ENCODE measurements at regions not wholly inside any gene's neighbourhood (a gene's known extent, or its start where the extent isn't known, plus 50 kb on each side); places are given as distances from the start of the nearest gene placed in this dataset.
A peak's percentile ranks its signal among the peaks of the same experiment; 100 is the strongest.

- DNase-seq, result no peak
Observed at GRCh38 chr1:225707824-225708223, 54.9 kb upstream of the ENAH start.

GRCh38 chr1:225709101-225709500 lies 56.2 kb upstream of the ENAH start:
- DNase-seq, result peak; percentile 86

GRCh38 chr1:225710804-225711203 lies 57.9 kb upstream of the ENAH start:
- DNase-seq, result no peak

GRCh38 chr1:225711236-225711937 lies 58.5 kb upstream of the ENAH start:
- no peak for DNase-seq

GRCh38 chr1:225712391-225712790 lies 59.5 kb upstream of the ENAH start:
- DNase-seq, result no peak

- DNase-seq, result no peak
Observed at GRCh38 chr1:225713281-225713680, 60.4 kb upstream of the ENAH start.

GRCh38 chr1:225720937-225721336 lies 56.7 kb upstream of the SRP9 start:
- DNase-seq, result no peak

GRCh38 chr1:225724251-225724650 lies 53.4 kb upstream of the SRP9 start:
- DNase-seq, result no peak

Data from NCI-H69 (cell line).